ENCODE measurements at regions not wholly inside any gene's neighbourhood (a gene's known extent, or its start where the extent isn't known, plus 50 kb on each side); places are given as distances from the start of the nearest gene placed in this dataset.

- TF ChIP-seq CTCF (IDR thresholded peaks at IDR 0.05) (no peak), POLR2A (IDR thresholded peaks at IDR 0.05) (no peak)
Observed at GRCh38 chr2:128834880-128835252, 516.2 kb upstream of the HS6ST1 start.

Data from lower leg skin (tissue), 3 donors.